ENCODE measurements at regions not wholly inside any gene's neighbourhood (a gene's known extent, or its start where the extent isn't known, plus 50 kb on each side); places are given as distances from the start of the nearest gene placed in this dataset.

DNA sequence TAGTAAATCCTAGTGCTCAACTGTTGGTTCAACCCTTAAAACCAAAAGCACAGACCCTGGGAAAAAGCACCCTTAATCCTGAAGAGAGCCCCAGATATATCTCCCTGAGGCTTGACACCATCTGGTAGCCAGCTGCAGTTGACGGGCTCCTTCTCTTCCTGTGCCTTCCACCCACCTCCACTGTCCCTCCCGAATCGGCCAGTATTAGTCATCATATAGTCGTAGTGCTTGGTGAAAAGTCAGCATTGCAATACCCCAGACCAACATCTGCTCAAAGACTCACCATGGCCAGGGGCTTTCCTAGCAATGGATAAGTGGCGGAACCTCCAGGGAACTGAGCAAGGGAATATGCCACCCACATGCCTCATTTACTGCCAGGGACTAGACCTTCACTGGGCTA is 125.6 kb upstream of the CRBN start:
- TF ChIP-seq CTCF (IDR thresholded peaks at IDR 0.05) (no peak), EP300 (IDR thresholded peaks at IDR 0.05) (no peak)
